GM18858 (cell line): ENCODE measurements at regions not wholly inside any gene's neighbourhood (a gene's known extent, or its start where the extent isn't known, plus 50 kb on each side); places are given as distances from the start of the nearest gene placed in this dataset.
"Not testable (repeated sequence)": the region's sequence is repeated elsewhere in the genome, so short reads cannot be mapped to it uniquely, and the experiment has no call there.

Experiments used
- ATAC-seq: cut with Tn5 transposase; IDR thresholded peaks from one replicate; pipeline ENCODE4 v1.9.1; 2021; ENCODE audit not compliant: unreplicated experiment

GRCh38 chr2:40564184-40564583 lies 112.3 kb upstream of the SLC8A1 start:
- no peak for ATAC-seq

GRCh38 chr2:40579247-40579646 lies 127.4 kb upstream of the SLC8A1 start:
- ATAC-seq = no peak

GRCh38 chr2:40584432-40584831 lies 132.5 kb upstream of the SLC8A1 start:
- no peak for ATAC-seq

GRCh38 chr2:40591774-40592173 lies 139.9 kb upstream of the SLC8A1 start:
- no peak for ATAC-seq

- no peak for ATAC-seq
These were observed 140.3 kb upstream of the SLC8A1 start for GRCh38 chr2:40592218-40592617.

- no peak for ATAC-seq
These were observed 155.0 kb upstream of the SLC8A1 start for GRCh38 chr2:40606862-40607261.

- no peak for ATAC-seq
These were observed 159.3 kb upstream of the SLC8A1 start for GRCh38 chr2:40611196-40611595.

- no peak for ATAC-seq
These were observed 174.0 kb upstream of the SLC8A1 start for GRCh38 chr2:40625849-40626248.

- ATAC-seq = no peak
These were observed 176.7 kb upstream of the SLC8A1 start for GRCh38 chr2:40628556-40628955.

GRCh38 chr2:40629768-40630434 lies 178.0 kb upstream of the SLC8A1 start:
- no peak for ATAC-seq

- ATAC-seq = no peak
These were observed 187.4 kb upstream of the SLC8A1 start for GRCh38 chr2:40639320-40639719.

- ATAC-seq = no peak
These were observed 190.3 kb upstream of the SLC8A1 start for GRCh38 chr2:40642237-40642636.

- ATAC-seq = no peak
These were observed 190.8 kb upstream of the SLC8A1 start for GRCh38 chr2:40642726-40643125.

- no peak for ATAC-seq
These were observed 194.8 kb upstream of the SLC8A1 start for GRCh38 chr2:40646642-40647041.

- no peak for ATAC-seq
These were observed 200.3 kb upstream of the SLC8A1 start for GRCh38 chr2:40652155-40652554.

- ATAC-seq = no peak
These were observed 201.9 kb upstream of the SLC8A1 start for GRCh38 chr2:40653829-40654228.

- no peak for ATAC-seq
These were observed 202.5 kb upstream of the SLC8A1 start for GRCh38 chr2:40654346-40654745.

GRCh38 chr2:40658941-40659340 lies 207.1 kb upstream of the SLC8A1 start:
- ATAC-seq = no peak

GRCh38 chr2:40665493-40666232 lies 213.8 kb upstream of the SLC8A1 start:
- ATAC-seq = no peak

GRCh38 chr2:40666398-40666797 lies 214.5 kb upstream of the SLC8A1 start:
- ATAC-seq = no peak

- no peak for ATAC-seq
These were observed 216.5 kb upstream of the SLC8A1 start for GRCh38 chr2:40668425-40668824.

GRCh38 chr2:40676134-40676790 lies 224.4 kb upstream of the SLC8A1 start:
- ATAC-seq = not testable (repeated sequence)
